ENCODE measurements at regions not wholly inside any gene's neighbourhood (a gene's known extent, or its start where the extent isn't known, plus 50 kb on each side); places are given as distances from the start of the nearest gene placed in this dataset.

GRCh38 chr3:148204131-148204530 is 493.6 kb upstream of the AGTR1 start:
- intact Hi-C loops (cut with DNase I): no loop called here
- TF ChIP-seq POLR2A (IDR thresholded peaks at IDR 0.05): no peak
- no peak for TF ChIP-seq POLR2AphosphoS5 (IDR thresholded peaks at IDR 0.05; ENCODE audit: insufficient read depth in 1 of 2, low read depth in 1 of 2)
- TF ChIP-seq CTCF (IDR thresholded peaks at IDR 0.05): no peak
- Histone ChIP-seq H3K9me3 (no peaks in the 10 kb centered on the region), H3K27ac (no peak overlapping the region), H3K36me3 (no peaks in the 10 kb centered on the region), H3K4me1 (no peaks in the 10 kb centered on the region), H3K4me3 (no peak overlapping the region), H3K27me3 (no peaks in the 10 kb centered on the region)
- no peak for DNase-seq (ENCODE audit: extremely low spot score in 2 of 2)

GRCh38 chr3:148205977-148206376 is 491.7 kb upstream of the AGTR1 start:
- Histone ChIP-seq H3K4me3 (no peak overlapping the region), H3K27ac (no peak overlapping the region), H3K9me3 (no peaks in the 10 kb centered on the region), H3K4me1 (no peaks in the 10 kb centered on the region), H3K27me3 (no peaks in the 10 kb centered on the region), H3K36me3 (no peaks in the 10 kb centered on the region)
- DNase-seq (ENCODE audit: extremely low spot score in 2 of 2): no peak
- TF ChIP-seq POLR2AphosphoS5 (IDR thresholded peaks at IDR 0.05; ENCODE audit: insufficient read depth in 1 of 2, low read depth in 1 of 2) (no peak), CTCF (IDR thresholded peaks at IDR 0.05) (no peak), POLR2A (IDR thresholded peaks at IDR 0.05) (no peak)
- intact Hi-C loops (cut with DNase I): no loop called here

GRCh38 chr3:148206446-148206845 is 491.3 kb upstream of the AGTR1 start:
- H3K9me3 ChIP-seq: no peaks in the 10 kb centered on the region
- DNase-seq (ENCODE audit: extremely low spot score in 2 of 2): no peak
- intact Hi-C loops (cut with DNase I): no loop called here
- H3K27me3 ChIP-seq: no peaks in the 10 kb centered on the region
- no peak overlapping the region for H3K4me3 ChIP-seq
- no peaks in the 10 kb centered on the region for H3K36me3 ChIP-seq
- TF ChIP-seq POLR2AphosphoS5 (IDR thresholded peaks at IDR 0.05; ENCODE audit: insufficient read depth in 1 of 2, low read depth in 1 of 2) (no peak), CTCF (IDR thresholded peaks at IDR 0.05) (no peak), POLR2A (IDR thresholded peaks at IDR 0.05) (no peak)
- no peak overlapping the region for H3K27ac ChIP-seq
- H3K4me1 ChIP-seq: no peaks in the 10 kb centered on the region

- intact Hi-C loops (cut with DNase I): no loop called here
- Histone ChIP-seq H3K27me3 (no peaks in the 10 kb centered on the region), H3K4me1 (no peaks in the 10 kb centered on the region), H3K36me3 (no peaks in the 10 kb centered on the region), H3K27ac (no peak overlapping the region), H3K9me3 (no peaks in the 10 kb centered on the region), H3K4me3 (no peak overlapping the region)
- TF ChIP-seq POLR2AphosphoS5 (IDR thresholded peaks at IDR 0.05; ENCODE audit: insufficient read depth in 1 of 2, low read depth in 1 of 2) (no peak), CTCF (IDR thresholded peaks at IDR 0.05) (no peak), POLR2A (IDR thresholded peaks at IDR 0.05) (no peak)
- DNase-seq (ENCODE audit: extremely low spot score in 2 of 2): no peak
Measured at GRCh38 chr3:148208975-148209374, 488.7 kb upstream of the AGTR1 start.

GRCh38 chr3:148211725-148212124 is 486.0 kb upstream of the AGTR1 start:
- H3K9me3 ChIP-seq: no peaks in the 10 kb centered on the region
- no peak overlapping the region for H3K4me3 ChIP-seq
- no peaks in the 10 kb centered on the region for H3K4me1 ChIP-seq
- H3K27me3 ChIP-seq: no peaks in the 10 kb centered on the region
- no peak for DNase-seq (ENCODE audit: extremely low spot score in 2 of 2)
- no peak overlapping the region for H3K27ac ChIP-seq
- TF ChIP-seq CTCF (IDR thresholded peaks at IDR 0.05): no peak
- no peak for TF ChIP-seq POLR2AphosphoS5 (IDR thresholded peaks at IDR 0.05; ENCODE audit: insufficient read depth in 1 of 2, low read depth in 1 of 2)
- no peak for TF ChIP-seq POLR2A (IDR thresholded peaks at IDR 0.05)
- no peaks in the 10 kb centered on the region for H3K36me3 ChIP-seq
- intact Hi-C loops (cut with DNase I): no loop called here
